OCI-LY7 (cell line): ENCODE measurements at regions not wholly inside any gene's neighbourhood (a gene's known extent, or its start where the extent isn't known, plus 50 kb on each side); places are given as distances from the start of the nearest gene placed in this dataset.
"Not testable (repeated sequence)": the region's sequence is repeated elsewhere in the genome, so short reads cannot be mapped to it uniquely, and the experiment has no call there.

ENCODE experiments used
- BruUV-seq: library from RNA; stranded (reverse); fragments of 400-500 nt; replicated peaks from 2 replicates; lab custom pipeline; 2021; lab: Mats Ljungman, UMichigan
- CTCF ChIA-PET: fragments of 300-600 bp; sonication (Branson Sonifier 250); formaldehyde crosslinking; loops from one replicate; lab custom pipeline; 2022; ENCODE audit warnings: antibody characterized with exemption; ENCODE audit not compliant: unreplicated experiment; lab: Charles Lee
- POLR2A ChIA-PET: fragments of 300-600 bp; sonication (Branson Sonifier 250); formaldehyde crosslinking; loops from one replicate; lab custom pipeline; 2022; ENCODE audit warnings: antibody characterized with exemption; lab: Charles Lee
- DNase-seq: peaks from one replicate; pipeline ENCODE4 v3.0.0-alpha.2; 2015; ENCODE audit warnings: low spot score
- H2AFZ ChIP-seq: fragments of 200-600 bp; sonication (generic), shearing (Covaris generic); 2 replicates; pipeline ENCODE4 v1.6.1; 2014; ENCODE audit warnings: mild to moderate bottlenecking, antibody characterized with exemption, low read length, moderate library complexity
- H3K27ac ChIP-seq: fragments of 200-600 bp; sonication (generic); 2 replicates; pipeline ENCODE4 v1.5.1; 2014; ENCODE audit warnings: mixed run types, low read depth, mild to moderate bottlenecking, moderate library complexity, low read length, inconsistent platforms; ENCODE audit not compliant: poor library complexity, severe bottlenecking
- H3K36me3 ChIP-seq: fragments of 200-600 bp; sonication (generic); 2 replicates; pipeline ENCODE4 v1.6.1; 2014; ENCODE audit warnings: mild to moderate bottlenecking, antibody characterized with exemption, low read length, moderate library complexity, mixed read lengths; ENCODE audit not compliant: insufficient read depth
- H3K4me1 ChIP-seq: fragments of 200-600 bp; sonication (generic); 2 replicates; pipeline ENCODE4 v1.5.1; 2014; ENCODE audit warnings: mild to moderate bottlenecking, low read length; ENCODE audit not compliant: insufficient read depth, poor library complexity, severe bottlenecking
- H3K4me2 ChIP-seq: fragments of 200-600 bp; sonication (generic); 2 replicates; pipeline ENCODE4 v1.6.1; 2014; ENCODE audit warnings: mild to moderate bottlenecking, low read length
- H3K4me3 ChIP-seq: fragments of 200-600 bp; sonication (generic); 2 replicates; pipeline ENCODE4 v1.5.1; 2014; ENCODE audit warnings: mild to moderate bottlenecking, low read depth, low read length; ENCODE audit not compliant: poor library complexity, severe bottlenecking
- H3K79me2 ChIP-seq: fragments of 200-600 bp; sonication (generic); 2 replicates; pipeline ENCODE4 v1.6.1; 2016; ENCODE audit warnings: low read depth, mild to moderate bottlenecking, low read length, moderate library complexity, mixed read lengths; ENCODE audit not compliant: insufficient read depth
- H3K9me2 ChIP-seq: fragments of 200-600 bp; sonication (generic); 2 replicates; pipeline ENCODE4 v1.6.1; 2016; ENCODE audit warnings: mild to moderate bottlenecking, low read length, mixed read lengths; ENCODE audit not compliant: insufficient read depth
- H3K9me3 ChIP-seq: fragments of 200-600 bp; sonication (generic); 2 replicates; pipeline ENCODE4 v1.6.1; 2014; ENCODE audit warnings: mild to moderate bottlenecking, mixed run types, low read length, mixed read lengths
- H4K20me1 ChIP-seq: fragments of 200-600 bp; sonication (generic); 2 replicates; pipeline ENCODE4 v1.6.1; 2014; ENCODE audit warnings: mild to moderate bottlenecking, antibody characterized with exemption, low read length, moderate library complexity, mixed read lengths; ENCODE audit not compliant: insufficient read depth
- intact Hi-C: fragments of 100-400 bp; cut with micrococcal nuclease; formaldehyde crosslinking; loops from one replicate; pipeline ENCODE4 v1.10.0; 2022; ENCODE audit not compliant: unreplicated experiment

DNA sequence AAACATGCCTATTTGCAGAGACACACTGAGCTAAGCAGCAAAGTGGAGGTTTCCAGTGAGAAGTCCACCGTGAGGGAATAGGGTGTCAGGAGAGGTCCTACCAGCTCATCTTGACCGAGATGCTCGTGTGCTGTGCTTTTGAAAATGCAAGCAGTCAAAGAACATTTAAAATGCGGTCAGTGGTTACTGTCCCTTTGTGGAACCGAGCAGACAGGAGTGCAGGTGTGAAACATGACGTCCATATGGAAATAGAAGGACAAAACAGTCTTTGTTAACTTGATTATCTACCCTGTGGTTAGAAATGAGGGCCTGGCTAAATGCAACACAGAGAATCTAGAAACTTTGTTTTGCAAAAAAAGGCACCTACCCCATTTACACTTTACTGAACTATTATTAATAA is 473.3 kb downstream of the SPATA31A6 start:
- H3K27ac ChIP-seq, H4K20me1 ChIP-seq, H3K9me2 ChIP-seq, CTCF ChIA-PET, H2AFZ ChIP-seq, H3K4me3 ChIP-seq, POLR2A ChIA-PET, DNase-seq, H3K9me3 ChIP-seq, H3K4me1 ChIP-seq, H3K4me2 ChIP-seq, BruUV-seq, intact Hi-C loops, H3K36me3 ChIP-seq, H3K79me2 ChIP-seq: not testable (repeated sequence)

DNA sequence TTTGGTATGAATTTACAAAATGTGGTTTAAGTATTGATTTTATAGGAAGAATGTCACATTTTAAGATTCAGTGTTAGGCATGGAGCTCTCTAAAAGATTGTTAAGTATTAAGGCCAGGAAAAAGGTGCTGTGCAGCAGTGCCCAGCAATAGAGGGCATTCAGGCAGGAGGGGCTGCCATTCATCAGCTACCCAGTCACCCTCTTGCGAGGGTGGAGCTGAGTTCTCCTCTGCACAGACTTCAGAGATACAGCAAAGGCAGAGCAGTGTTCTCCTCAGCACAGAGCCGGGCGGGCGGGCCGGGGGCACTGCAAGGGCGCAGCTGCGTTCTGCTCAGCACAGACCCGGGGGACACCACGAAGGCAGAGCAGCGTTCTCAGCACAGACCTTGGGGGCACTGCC is 474.0 kb downstream of the SPATA31A6 start:
- intact Hi-C loops, DNase-seq, H3K4me3 ChIP-seq, BruUV-seq, H3K36me3 ChIP-seq, H3K4me1 ChIP-seq, CTCF ChIA-PET, H3K9me3 ChIP-seq, POLR2A ChIA-PET, H2AFZ ChIP-seq, H3K9me2 ChIP-seq, H3K4me2 ChIP-seq, H4K20me1 ChIP-seq, H3K79me2 ChIP-seq, H3K27ac ChIP-seq: not testable (repeated sequence)

DNA sequence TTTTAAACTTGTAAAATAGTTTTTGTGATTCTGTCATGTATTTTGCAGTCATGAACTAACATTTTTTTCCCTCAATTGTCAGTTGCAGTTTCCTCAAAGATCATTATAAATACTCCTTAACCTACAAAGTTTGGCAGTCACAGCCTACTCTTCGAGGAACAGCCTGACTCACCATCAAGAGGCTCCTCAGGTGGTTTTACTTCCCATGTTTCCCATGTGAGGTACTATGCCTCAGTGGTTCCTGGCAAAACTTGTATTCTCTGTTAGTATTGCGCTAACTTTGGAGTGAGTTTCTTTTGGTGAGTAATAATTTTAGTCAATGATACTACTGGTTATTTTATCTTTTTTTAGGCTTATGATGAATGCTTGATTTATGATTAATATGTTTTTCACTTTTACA is 513.7 kb downstream of the SPATA31A6 start:
- POLR2A ChIA-PET, H4K20me1 ChIP-seq: not testable (repeated sequence)

DNA sequence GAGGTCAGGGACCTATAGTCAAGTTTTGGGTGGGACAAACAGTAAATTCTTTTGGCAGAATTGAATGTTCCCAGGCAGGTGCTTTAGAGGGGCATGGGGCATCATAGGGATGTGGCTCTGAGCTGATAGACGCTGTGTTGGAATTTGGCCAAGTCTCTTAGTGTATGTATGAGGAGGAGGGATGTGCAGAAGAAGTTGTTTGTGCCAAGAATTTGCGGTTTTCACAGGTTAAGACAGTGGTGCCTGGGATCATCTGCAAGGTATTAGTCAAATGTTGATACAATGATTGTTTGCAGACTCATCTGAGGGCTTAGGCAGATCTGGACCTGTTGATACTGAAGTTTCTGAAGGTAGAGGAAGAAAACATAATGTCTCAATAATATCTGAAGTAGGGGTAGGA is 519.4 kb downstream of the SPATA31A6 start:
- H3K36me3 ChIP-seq, H3K79me2 ChIP-seq, H4K20me1 ChIP-seq, H2AFZ ChIP-seq, H3K4me3 ChIP-seq, BruUV-seq, H3K27ac ChIP-seq, H3K9me3 ChIP-seq, CTCF ChIA-PET, H3K9me2 ChIP-seq, POLR2A ChIA-PET, H3K4me2 ChIP-seq, H3K4me1 ChIP-seq, intact Hi-C loops, DNase-seq: not testable (repeated sequence)

More for the DNA sequence above, 513.7 kb downstream of the SPATA31A6 start:
- CTCF ChIA-PET, H3K36me3 ChIP-seq, DNase-seq, BruUV-seq, H3K79me2 ChIP-seq, H3K9me2 ChIP-seq, H2AFZ ChIP-seq, H3K4me3 ChIP-seq, intact Hi-C loops, H3K27ac ChIP-seq, H3K9me3 ChIP-seq, H3K4me2 ChIP-seq, H3K4me1 ChIP-seq: not testable (repeated sequence)

DNA sequence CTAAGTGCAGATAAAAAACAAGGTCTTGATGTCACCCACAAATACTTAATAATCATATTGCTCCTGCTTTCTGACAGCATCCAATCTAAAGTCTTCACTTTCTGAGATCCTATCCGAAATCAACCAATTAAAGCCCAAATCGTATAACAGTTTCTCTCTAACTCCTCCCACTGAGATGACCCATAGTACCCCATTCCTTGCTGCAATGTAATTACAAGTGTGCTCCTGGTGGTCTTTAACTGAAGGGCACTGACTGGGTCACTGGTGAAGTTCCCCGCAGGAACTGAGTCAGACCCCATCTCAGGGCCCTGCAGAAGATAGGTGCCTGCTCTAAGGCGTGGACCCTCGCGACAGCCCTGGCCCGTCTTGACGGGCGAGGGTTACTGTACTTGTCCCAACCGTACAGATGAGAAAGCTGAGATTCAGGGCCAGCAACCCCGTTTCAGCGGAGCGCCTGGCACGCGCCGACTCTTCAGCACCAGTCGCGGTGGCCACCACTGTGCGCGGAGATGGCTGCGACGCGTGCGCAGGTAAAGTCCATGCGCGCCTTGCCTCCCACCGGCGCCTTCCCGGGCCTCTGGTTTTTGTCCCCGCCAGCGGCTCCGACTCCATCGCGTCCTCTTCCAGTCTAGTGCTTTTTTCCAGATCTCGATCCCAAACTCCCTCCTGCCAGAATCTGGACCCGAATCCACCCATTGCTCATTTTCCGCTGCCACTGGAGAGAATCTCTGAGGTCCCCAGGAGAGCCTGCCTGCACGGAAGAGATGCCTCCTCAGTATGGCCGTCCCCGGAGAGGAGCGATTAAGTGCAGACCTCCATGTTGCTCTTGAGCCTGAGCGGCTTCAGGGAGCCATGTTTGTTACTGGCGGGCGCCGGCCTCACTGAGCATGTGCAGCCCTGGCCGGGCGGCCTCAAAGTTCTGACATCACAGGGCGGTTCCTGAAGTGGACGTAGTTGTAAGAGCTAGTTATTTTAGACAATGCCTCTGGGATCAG is 541.7 kb downstream of the SPATA31A6 start:
- not testable (repeated sequence) for DNase-seq

More for the DNA sequence above, 541.7 kb downstream of the SPATA31A6 start:
- H4K20me1 ChIP-seq, H3K9me3 ChIP-seq, H3K4me2 ChIP-seq, POLR2A ChIA-PET, H3K27ac ChIP-seq, H3K36me3 ChIP-seq, intact Hi-C loops, BruUV-seq, H3K79me2 ChIP-seq, H3K4me1 ChIP-seq, CTCF ChIA-PET, H3K4me3 ChIP-seq, H3K9me2 ChIP-seq, H2AFZ ChIP-seq: not testable (repeated sequence)
